ENCODE measurements at regions not wholly inside any gene's neighbourhood (a gene's known extent, or its start where the extent isn't known, plus 50 kb on each side); places are given as distances from the start of the nearest gene placed in this dataset.

- Histone ChIP-seq H3K36me3 (ENCODE audit: control insufficient read depth, insufficient read depth, low read length) (no peaks in the 10 kb centered on the region), H3K9me3 (no peaks in the 10 kb centered on the region), H3K4me3 (ENCODE audit: low read depth, low read length) (no peak overlapping the region), H3K4me1 (no peaks in the 10 kb centered on the region), H3K27me3 (replicated peaks; ENCODE audit: control insufficient read depth, insufficient read depth, low read length) (no peaks in the 10 kb centered on the region)
- intact Hi-C loops (cut with micrococcal nuclease; ENCODE audit: unreplicated experiment) = no loop called here
- H3K9me3 Mint-ChIP-seq (ENCODE audit: unreplicated experiment) = no peaks in the 10 kb centered on the region
- no peak overlapping the region for H3K27ac Mint-ChIP-seq (ENCODE audit: unreplicated experiment)
- no peak for DNase-seq
- ChIA-PET CTCF (no interaction called here), POLR2A (no interaction called here)
- H3K36me3 Mint-ChIP-seq (ENCODE audit: insufficient read depth, unreplicated experiment) = no peaks in the 10 kb centered on the region
- BruUV-seq (replicated peaks) = no TSS peak
- H3K4me3 Mint-ChIP-seq (ENCODE audit: unreplicated experiment) = no peak overlapping the region
- no peak for TF ChIP-seq CTCF (IDR thresholded peaks at IDR 0.05; ENCODE audit: insufficient read depth in 1 of 2, low read depth in 1 of 2, low read length in 1 of 2, severe bottlenecking in 1 of 2, unreplicated experiment in 1 of 2)
- no peaks in the 10 kb centered on the region for H3K4me1 Mint-ChIP-seq (ENCODE audit: low read depth, unreplicated experiment)
- H3K27me3 Mint-ChIP-seq (ENCODE audit: insufficient read depth, unreplicated experiment) = no peaks in the 10 kb centered on the region
These were observed 1231.3 kb downstream of the EPHA7 start for GRCh38 chr6:92188016-92188415.

GRCh38 chr6:92184933-92185332 lies 1234.4 kb downstream of the EPHA7 start:
- intact Hi-C loops (cut with micrococcal nuclease; ENCODE audit: unreplicated experiment) = no loop called here
- H3K27me3 ChIP-seq (replicated peaks; ENCODE audit: control insufficient read depth, insufficient read depth, low read length) = no peaks in the 10 kb centered on the region
- Mint-ChIP-seq H3K9me3 (ENCODE audit: unreplicated experiment) (no peaks in the 10 kb centered on the region), H3K36me3 (ENCODE audit: insufficient read depth, unreplicated experiment) (no peaks in the 10 kb centered on the region), H3K4me3 (ENCODE audit: unreplicated experiment) (no peak overlapping the region), H3K4me1 (ENCODE audit: low read depth, unreplicated experiment) (no peaks in the 10 kb centered on the region), H3K27ac (ENCODE audit: unreplicated experiment) (no peak overlapping the region), H3K27me3 (ENCODE audit: insufficient read depth, unreplicated experiment) (no peaks in the 10 kb centered on the region)
- DNase-seq = no peak
- H3K36me3 ChIP-seq (ENCODE audit: control insufficient read depth, insufficient read depth, low read length) = no peaks in the 10 kb centered on the region
- no peak overlapping the region for H3K4me3 ChIP-seq (ENCODE audit: low read depth, low read length)
- H3K4me1 ChIP-seq = no peaks in the 10 kb centered on the region
- TF ChIP-seq CTCF (IDR thresholded peaks at IDR 0.05; ENCODE audit: insufficient read depth in 1 of 2, low read depth in 1 of 2, low read length in 1 of 2, severe bottlenecking in 1 of 2, unreplicated experiment in 1 of 2) = no peak
- no TSS peak for BruUV-seq (replicated peaks)
- ChIA-PET CTCF (no interaction called here), POLR2A (no interaction called here)
- H3K9me3 ChIP-seq = no peaks in the 10 kb centered on the region

GRCh38 chr6:92181347-92181746 lies 1238.0 kb downstream of the EPHA7 start:
- POLR2A ChIA-PET = no interaction called here
- no peak for TF ChIP-seq CTCF (IDR thresholded peaks at IDR 0.05; ENCODE audit: insufficient read depth in 1 of 2, low read depth in 1 of 2, low read length in 1 of 2, severe bottlenecking in 1 of 2, unreplicated experiment in 1 of 2)
- H3K27me3 ChIP-seq (replicated peaks; ENCODE audit: control insufficient read depth, insufficient read depth, low read length) = no peaks in the 10 kb centered on the region
- BruUV-seq (replicated peaks) = no TSS peak
- Mint-ChIP-seq H3K9me3 (ENCODE audit: unreplicated experiment) (no peaks in the 10 kb centered on the region), H3K27me3 (ENCODE audit: insufficient read depth, unreplicated experiment) (no peaks in the 10 kb centered on the region), H3K4me3 (ENCODE audit: unreplicated experiment) (no peak overlapping the region), H3K27ac (ENCODE audit: unreplicated experiment) (no peak overlapping the region), H3K4me1 (ENCODE audit: low read depth, unreplicated experiment) (no peaks in the 10 kb centered on the region), H3K36me3 (ENCODE audit: insufficient read depth, unreplicated experiment) (no peaks in the 10 kb centered on the region)
- H3K4me3 ChIP-seq (ENCODE audit: low read depth, low read length) = no peak overlapping the region
- intact Hi-C loops (cut with micrococcal nuclease; ENCODE audit: unreplicated experiment) = no loop called here
- no peaks in the 10 kb centered on the region for H3K36me3 ChIP-seq (ENCODE audit: control insufficient read depth, insufficient read depth, low read length)
- no peak for DNase-seq
- CTCF ChIA-PET = no interaction called here
- H3K4me1 ChIP-seq = no peaks in the 10 kb centered on the region
- H3K9me3 ChIP-seq = no peaks in the 10 kb centered on the region

All from Caco-2 (cell line).